ENCODE measurements at regions not wholly inside any gene's neighbourhood (a gene's known extent, or its start where the extent isn't known, plus 50 kb on each side); places are given as distances from the start of the nearest gene placed in this dataset.

GRCh38 chr14:52121441-52121840 is 52.6 kb upstream of the NID2 start:
- Histone ChIP-seq H3K79me2 (ENCODE audit: insufficient read depth, low read depth) (no peaks in the 10 kb centered on the region), H3K27me3 (ENCODE audit: insufficient read depth, low read depth) (no peaks in the 10 kb centered on the region), H3K27ac (no peak overlapping the region), H3K4me3 (IDR thresholded peaks at IDR 0.05; ENCODE audit: insufficient read depth, low read depth, low read length) (no peak overlapping the region), H3K4me2 (no peak overlapping the region), H4K20me1 (ENCODE audit: insufficient read depth) (no peaks in the 10 kb centered on the region), H2AFZ (ENCODE audit: low read depth) (no peak overlapping the region), H3K36me3 (ENCODE audit: insufficient read depth) (no peaks in the 10 kb centered on the region), H3K9ac (no peak overlapping the region), H3K4me1 (ENCODE audit: low read depth, poor library complexity, severe bottlenecking) (no peaks in the 10 kb centered on the region)
- TF ChIP-seq, protein P1, sequence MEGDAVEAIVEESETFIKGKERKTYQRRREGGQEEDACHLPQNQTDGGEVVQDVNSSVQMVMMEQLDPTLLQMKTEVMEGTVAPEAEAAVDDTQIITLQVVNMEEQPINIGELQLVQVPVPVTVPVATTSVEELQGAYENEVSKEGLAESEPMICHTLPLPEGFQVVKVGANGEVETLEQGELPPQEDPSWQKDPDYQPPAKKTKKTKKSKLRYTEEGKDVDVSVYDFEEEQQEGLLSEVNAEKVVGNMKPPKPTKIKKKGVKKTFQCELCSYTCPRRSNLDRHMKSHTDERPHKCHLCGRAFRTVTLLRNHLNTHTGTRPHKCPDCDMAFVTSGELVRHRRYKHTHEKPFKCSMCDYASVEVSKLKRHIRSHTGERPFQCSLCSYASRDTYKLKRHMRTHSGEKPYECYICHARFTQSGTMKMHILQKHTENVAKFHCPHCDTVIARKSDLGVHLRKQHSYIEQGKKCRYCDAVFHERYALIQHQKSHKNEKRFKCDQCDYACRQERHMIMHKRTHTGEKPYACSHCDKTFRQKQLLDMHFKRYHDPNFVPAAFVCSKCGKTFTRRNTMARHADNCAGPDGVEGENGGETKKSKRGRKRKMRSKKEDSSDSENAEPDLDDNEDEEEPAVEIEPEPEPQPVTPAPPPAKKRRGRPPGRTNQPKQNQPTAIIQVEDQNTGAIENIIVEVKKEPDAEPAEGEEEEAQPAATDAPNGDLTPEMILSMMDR (conservative IDR thresholded peaks at IDR 0.05; ENCODE audit: low read depth, low read length) = no peak

DNA sequence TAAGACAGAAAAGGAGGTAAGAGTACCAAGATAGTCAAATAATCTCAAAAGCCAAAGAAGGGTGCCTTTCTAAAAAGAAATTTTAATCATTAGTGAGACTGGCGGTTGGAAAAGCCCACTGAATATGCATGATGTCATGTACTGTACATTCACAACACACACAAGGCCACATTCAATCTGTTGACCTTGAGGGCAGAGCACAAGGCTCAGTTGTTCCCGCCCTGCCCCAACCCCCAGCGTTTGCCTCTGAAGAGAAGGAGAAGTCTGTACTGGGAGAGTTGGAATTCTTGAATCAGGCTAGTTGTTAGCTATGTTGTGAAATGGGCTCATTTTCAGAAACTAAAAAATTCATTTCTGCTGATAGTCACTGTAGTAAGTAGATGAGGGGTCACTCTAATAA is 50.2 kb upstream of the NID2 start:
- no peaks in the 10 kb centered on the region for H3K4me1 ChIP-seq (ENCODE audit: low read depth, poor library complexity, severe bottlenecking)
- H3K79me2 ChIP-seq (ENCODE audit: insufficient read depth, low read depth) = no peaks in the 10 kb centered on the region
- H3K27me3 ChIP-seq (ENCODE audit: insufficient read depth, low read depth) = no peaks in the 10 kb centered on the region
- H2AFZ ChIP-seq (ENCODE audit: low read depth) = no peak overlapping the region
- no peaks in the 10 kb centered on the region for H3K36me3 ChIP-seq (ENCODE audit: insufficient read depth)
- no peak overlapping the region for H3K9ac ChIP-seq
- H3K4me3 ChIP-seq (IDR thresholded peaks at IDR 0.05; ENCODE audit: insufficient read depth, low read depth, low read length) = no peak overlapping the region
- TF ChIP-seq, protein P1 (conservative IDR thresholded peaks at IDR 0.05; ENCODE audit: low read depth, low read length) = no peak
- no peak overlapping the region for H3K27ac ChIP-seq
- no peak overlapping the region for H3K4me2 ChIP-seq
- H4K20me1 ChIP-seq (ENCODE audit: insufficient read depth) = no peaks in the 10 kb centered on the region
